B cell (primary cell): ENCODE measurements at regions not wholly inside any gene's neighbourhood (a gene's known extent, or its start where the extent isn't known, plus 50 kb on each side); places are given as distances from the start of the nearest gene placed in this dataset.

Source experiments
- ATAC-seq: fragments of 200-7000 bp; cut with Tn5 transposase; one replicate; pipeline ENCODE4 v1.10.0; 2021; ENCODE audit warnings: low read depth, mild to moderate bottlenecking, moderate number of reproducible peaks, moderate library complexity
- CTCF ChIA-PET: fragments of 350-600 bp; sonication (Branson Sonifier 250); formaldehyde crosslinking; loops from one replicate; lab custom pipeline; 2021; ENCODE audit warnings: antibody characterized with exemption, inconsistent platforms; lab: Charles Lee
- POLR2A ChIA-PET: fragments of 350-600 bp; sonication (Branson Sonifier 250); formaldehyde crosslinking; loops from one replicate; lab custom pipeline; 2021; ENCODE audit warnings: antibody characterized with exemption; lab: Charles Lee
- DNase-seq: peaks from one replicate; pipeline ENCODE4 v3.0.0; 2013
- H2AFZ ChIP-seq: 2 replicates; pipeline ENCODE4 v1.6.1; 2012; ENCODE audit warnings: mild to moderate bottlenecking, low read depth, low read length; ENCODE audit not compliant: insufficient read depth, poor library complexity, severe bottlenecking
- H3K27ac ChIP-seq, 2 donors: 1 replicate in 1 of 2; 2 replicates in 1 of 2; pipeline ENCODE4 v1.5.1; 2012 to 2013; ENCODE audit warnings: low read length in 2 of 2, mild to moderate bottlenecking in 2 of 2, moderate library complexity in 1 of 2
- H3K27me3 ChIP-seq, 4 experiments: fragments of 200-600 bp in 1 of 4; sonication (generic) in 1 of 4; replicated peaks in 1 of 4; 1 replicate in 2 of 4; 2 replicates in 2 of 4; pipeline versions ENCODE4 v1.6.1 to v1.7.0; 2013 to 2016; ENCODE audit warnings: low read length in 3 of 4, mild to moderate bottlenecking in 2 of 4, mixed read lengths in 1 of 4, moderate library complexity in 1 of 4; ENCODE audit not compliant: insufficient read depth in 4 of 4, control insufficient read depth in 3 of 4; ENCODE audit errors: control extremely low read depth in 1 of 4
- H3K36me3 ChIP-seq, 2 experiments: replicated peaks in 1 of 2; 1 replicate in 1 of 2; 2 replicates in 1 of 2; pipeline versions ENCODE4 v1.6.1 to v1.7.1; 2013; ENCODE audit warnings: low read length in 1 of 2; ENCODE audit not compliant: insufficient read depth in 2 of 2, control insufficient read depth in 1 of 2; ENCODE audit errors: control extremely low read depth in 1 of 2, extremely low read depth in 1 of 2
- H3K4me1 ChIP-seq, 2 donors: fragments of 200-600 bp in 1 of 2; sonication (generic) in 1 of 2; 1 replicate in 1 of 2; 2 replicates in 1 of 2; pipeline versions ENCODE4 v1.5.1 to v1.6.1; 2013 to 2017; ENCODE audit warnings: low read length in 2 of 2; ENCODE audit not compliant: control insufficient read depth in 2 of 2, insufficient read depth in 2 of 2
- H3K4me2 ChIP-seq: replicated peaks from 2 replicates; pipeline ENCODE3; 2012; ENCODE audit warnings: mild to moderate bottlenecking, low read depth, low read length; ENCODE audit not compliant: poor library complexity, severe bottlenecking
- H3K4me3 ChIP-seq, 5 experiments: fragments of 200-600 bp in 1 of 5; sonication (generic) in 1 of 5; 1 replicate in 3 of 5; 2 replicates in 2 of 5; pipeline versions ENCODE4 v1.5.1 to v1.7.0; 2011 to 2016; ENCODE audit warnings: low read length in 4 of 5, mild to moderate bottlenecking in 4 of 5, low read depth in 2 of 5, control low read depth in 1 of 5, moderate library complexity in 1 of 5; ENCODE audit not compliant: insufficient read depth in 1 of 5; ENCODE audit errors: control extremely low read depth in 1 of 5, extremely low read depth in 1 of 5
- H3K79me2 ChIP-seq: fragments of 200-600 bp; sonication (generic); one replicate; pipeline ENCODE4 v1.6.0; 2016; ENCODE audit warnings: low read length; ENCODE audit not compliant: control insufficient read depth, insufficient read depth
- H3K9ac ChIP-seq: fragments of 200-600 bp; sonication (generic); 2 replicates; pipeline ENCODE4 v1.6.1; 2017; ENCODE audit warnings: mild to moderate bottlenecking, low read length, moderate library complexity
- H3K9me3 ChIP-seq, 3 donors: one replicate each; pipeline versions ENCODE4 v1.6.1 to v1.7.1; 2013; ENCODE audit warnings: low read length in 2 of 3; ENCODE audit not compliant: control insufficient read depth in 2 of 3, insufficient read depth in 1 of 3; ENCODE audit errors: control extremely low read depth in 1 of 3
- H4K20me1 ChIP-seq: 2 replicates; pipeline ENCODE4 v1.6.0; 2012; ENCODE audit warnings: mild to moderate bottlenecking, low read length; ENCODE audit not compliant: insufficient read depth, control insufficient read depth, poor library complexity, severe bottlenecking
- H3K27ac Mint-ChIP-seq: one replicate; pipeline ENCODE4 v1.8.0; 2021; ENCODE audit warnings: mixed read lengths
- H3K27me3 Mint-ChIP-seq: one replicate; pipeline ENCODE4 v1.8.0; 2021; ENCODE audit warnings: mixed read lengths
- H3K4me1 Mint-ChIP-seq: one replicate; pipeline ENCODE4 v1.8.0; 2021; ENCODE audit warnings: mixed read lengths
- H3K4me3 Mint-ChIP-seq: one replicate; pipeline ENCODE4 v1.8.0; 2021; ENCODE audit warnings: mixed read lengths
- H3K9me3 Mint-ChIP-seq: one replicate; pipeline ENCODE4 v1.8.0; 2022; ENCODE audit warnings: mixed read lengths; ENCODE audit not compliant: insufficient read depth
- EZH2 ChIP-seq: IDR thresholded peaks from 2 replicates; pipeline ENCODE4 v1.6.1; 2012; ENCODE audit warnings: borderline replicate concordance, low read depth, mild to moderate bottlenecking, moderate library complexity, low read length; ENCODE audit not compliant: insufficient read depth, poor library complexity, severe bottlenecking
- WGBS: methylation state at CpG from one replicate; pipeline ENCODE4 v1.1.5; 2013; ENCODE audit warnings: missing lambda C conversion rate; ENCODE audit not compliant: insufficient coverage; 5-methylcytosine and 5-hydroxymethylcytosine counted together
- intact Hi-C: fragments of 100-400 bp; cut with micrococcal nuclease; formaldehyde crosslinking; loops from one replicate; pipeline ENCODE4 v1.10.0; 2022
- TF ChIP-seq, protein P1 (sequence below): fragments of 200-600 bp; IDR thresholded peaks from one replicate; pipeline ENCODE4 v1.8.0; 2022; ENCODE audit warnings: antibody characterized with exemption, mild to moderate bottlenecking

DNA sequence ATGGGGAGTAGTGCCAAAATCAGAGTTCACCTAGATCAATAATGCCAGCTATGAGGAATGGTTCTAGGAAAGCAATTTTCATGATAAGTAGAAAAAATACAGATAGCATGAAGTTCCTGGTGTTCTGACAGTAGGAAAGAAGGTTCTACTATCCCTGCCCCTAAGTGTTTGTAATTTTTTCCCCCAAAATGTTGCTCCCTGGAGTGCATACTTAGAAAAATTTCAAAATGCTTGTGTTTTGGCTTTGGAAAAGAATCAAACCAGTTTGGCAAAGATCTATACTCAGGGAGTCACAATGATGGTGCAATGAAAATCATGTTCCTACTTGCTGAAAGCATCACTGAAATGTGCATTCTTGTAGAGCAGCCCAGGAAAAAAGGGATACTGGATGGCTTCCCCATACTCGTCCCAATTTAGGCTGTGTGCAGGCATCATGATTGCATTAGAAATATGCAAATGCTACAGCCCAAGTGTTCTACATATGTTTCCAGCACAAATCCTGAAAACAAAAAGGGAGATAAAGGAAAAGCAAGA is 74.7 kb downstream of the LPAR4 start:
- DNase-seq (no peak), ATAC-seq (no peak)
- Mint-ChIP-seq H3K27ac (no peak overlapping the region), H3K4me1 (no peaks in the 10 kb centered on the region), H3K9me3 (no peaks in the 10 kb centered on the region), H3K4me3 (no peak overlapping the region), H3K27me3 (no peaks in the 10 kb centered on the region)
- intact Hi-C loops: no loop called here
- Histone ChIP-seq H3K79me2 (no peaks in the 10 kb centered on the region), H3K9ac (no peak overlapping the region), H3K4me1 (no peaks in the 10 kb centered on the region), H3K36me3 (no peaks in the 10 kb centered on the region), H2AFZ (no peak overlapping the region), H3K27ac (no peak overlapping the region), H3K4me3 (no peak overlapping the region), H4K20me1 (no peaks in the 10 kb centered on the region), H3K4me2 (no peak overlapping the region), H3K9me3 (no peaks in the 10 kb centered on the region), H3K27me3 (no peaks in the 10 kb centered on the region)
- TF ChIP-seq EZH2: no peak
- TF ChIP-seq, protein P1, sequence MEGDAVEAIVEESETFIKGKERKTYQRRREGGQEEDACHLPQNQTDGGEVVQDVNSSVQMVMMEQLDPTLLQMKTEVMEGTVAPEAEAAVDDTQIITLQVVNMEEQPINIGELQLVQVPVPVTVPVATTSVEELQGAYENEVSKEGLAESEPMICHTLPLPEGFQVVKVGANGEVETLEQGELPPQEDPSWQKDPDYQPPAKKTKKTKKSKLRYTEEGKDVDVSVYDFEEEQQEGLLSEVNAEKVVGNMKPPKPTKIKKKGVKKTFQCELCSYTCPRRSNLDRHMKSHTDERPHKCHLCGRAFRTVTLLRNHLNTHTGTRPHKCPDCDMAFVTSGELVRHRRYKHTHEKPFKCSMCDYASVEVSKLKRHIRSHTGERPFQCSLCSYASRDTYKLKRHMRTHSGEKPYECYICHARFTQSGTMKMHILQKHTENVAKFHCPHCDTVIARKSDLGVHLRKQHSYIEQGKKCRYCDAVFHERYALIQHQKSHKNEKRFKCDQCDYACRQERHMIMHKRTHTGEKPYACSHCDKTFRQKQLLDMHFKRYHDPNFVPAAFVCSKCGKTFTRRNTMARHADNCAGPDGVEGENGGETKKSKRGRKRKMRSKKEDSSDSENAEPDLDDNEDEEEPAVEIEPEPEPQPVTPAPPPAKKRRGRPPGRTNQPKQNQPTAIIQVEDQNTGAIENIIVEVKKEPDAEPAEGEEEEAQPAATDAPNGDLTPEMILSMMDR: no peak
- ChIA-PET CTCF (no interaction called here), POLR2A (no interaction called here)
- no CpG with 5 or more reads among the region's 1 CpG for WGBS

DNA sequence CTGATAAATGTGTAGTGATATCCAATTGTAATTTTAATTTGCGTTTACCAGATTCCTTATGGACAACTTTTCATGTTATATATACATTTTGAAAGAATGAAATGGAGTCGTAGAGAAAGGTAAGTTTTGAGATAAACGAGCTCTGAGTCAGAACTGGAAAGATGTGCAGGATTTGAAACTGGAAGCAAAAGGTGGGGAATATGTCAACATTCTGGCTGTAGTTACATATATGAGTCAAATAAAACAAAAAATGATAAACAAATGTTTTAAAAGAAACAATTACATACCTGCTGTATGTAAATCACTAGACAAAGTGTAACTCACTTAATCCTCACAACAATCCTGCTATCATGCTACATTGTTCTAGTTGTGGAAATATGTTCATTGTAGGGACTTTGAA is 84.0 kb downstream of the LPAR4 start:
- TF ChIP-seq, protein P1: no peak
- no peak for TF ChIP-seq EZH2
- no peaks in the 10 kb centered on the region for H3K9me3 ChIP-seq
- no peaks in the 10 kb centered on the region for H3K36me3 ChIP-seq
- H3K4me3 ChIP-seq: no peak overlapping the region
- CTCF ChIA-PET: no interaction called here
- no peak for ATAC-seq
- H4K20me1 ChIP-seq: no peaks in the 10 kb centered on the region
- H3K4me1 Mint-ChIP-seq: no peaks in the 10 kb centered on the region
- no peak overlapping the region for H2AFZ ChIP-seq
- no peaks in the 10 kb centered on the region for H3K79me2 ChIP-seq
- H3K4me2 ChIP-seq: no peak overlapping the region
- H3K27ac Mint-ChIP-seq: no peak overlapping the region
- no peaks in the 10 kb centered on the region for H3K27me3 Mint-ChIP-seq
- no peaks in the 10 kb centered on the region for H3K9me3 Mint-ChIP-seq
- no peak overlapping the region for H3K9ac ChIP-seq
- H3K4me3 Mint-ChIP-seq: no peak overlapping the region
- no peak overlapping the region for H3K27ac ChIP-seq
- no CpG with 5 or more reads among the region's 3 CpGs for WGBS
- POLR2A ChIA-PET: no interaction called here
- intact Hi-C loops: no loop called here
- H3K27me3 ChIP-seq: no peaks in the 10 kb centered on the region
- H3K4me1 ChIP-seq: no peaks in the 10 kb centered on the region
- no peak for DNase-seq
